HepG2 (cell line): ENCODE measurements at regions not wholly inside any gene's neighbourhood (a gene's known extent, or its start where the extent isn't known, plus 50 kb on each side); places are given as distances from the start of the nearest gene placed in this dataset.

ENCODE experiments used
- CTCF ChIP-seq: sonication (generic); formaldehyde crosslinking; IDR thresholded peaks from 2 replicates; pipeline ENCODE4 v1.5.0; 2020; ENCODE audit warnings: mild to moderate bottlenecking, missing genetic modification reagents, moderate library complexity
- IKZF4 ChIP-seq: sonication (generic); formaldehyde crosslinking; IDR thresholded peaks from 2 replicates; pipeline ENCODE4 v1.5.1; 2020; ENCODE audit warnings: borderline replicate concordance, mild to moderate bottlenecking, low read depth, missing genetic modification reagents; ENCODE audit errors: not compliant biosample characterization
- MED1 ChIP-seq: sonication (generic); formaldehyde crosslinking; IDR thresholded peaks from 2 replicates; pipeline ENCODE4 v1.4.0; 2020; ENCODE audit warnings: missing genetic modification reagents
- PRMT3 ChIP-seq: sonication (generic); formaldehyde crosslinking; IDR thresholded peaks from 2 replicates; pipeline ENCODE4 v1.8.1; 2022; ENCODE audit warnings: low read depth, mild to moderate bottlenecking, moderate library complexity, missing genetic modification reagents, borderline replicate concordance
- SCMH1 ChIP-seq: sonication (generic); formaldehyde crosslinking; IDR thresholded peaks from 2 replicates; pipeline ENCODE4 v1.9.0; 2021; ENCODE audit warnings: missing genetic modification reagents, mild to moderate bottlenecking, borderline replicate concordance
- SRF ChIP-seq: IDR thresholded peaks from 2 replicates; pipeline ENCODE4 v1.6.1; 2011; ENCODE audit warnings: mild to moderate bottlenecking, low read depth, low read length, moderate library complexity
- TCF7 ChIP-seq: sonication (generic); IDR thresholded peaks from 2 replicates; pipeline ENCODE4 v1.6.1; 2016; ENCODE audit warnings: antibody characterized with exemption, low read depth
- ZNF274 ChIP-seq: sonication (generic); formaldehyde crosslinking; IDR thresholded peaks from 2 replicates; pipeline ENCODE4 v1.5.1; 2020; ENCODE audit warnings: mild to moderate bottlenecking, missing genetic modification reagents
- ZNF329 ChIP-seq: sonication (generic); formaldehyde crosslinking; IDR thresholded peaks from 2 replicates; pipeline ENCODE4 v1.9.0; 2021; ENCODE audit warnings: low read depth, mild to moderate bottlenecking, missing genetic modification reagents
- ZNF331 ChIP-seq: sonication (generic); formaldehyde crosslinking; IDR thresholded peaks from 2 replicates; pipeline ENCODE4 v1.4.0; 2020; ENCODE audit warnings: missing genetic modification reagents
- ZNF572 ChIP-seq: sonication (generic); formaldehyde crosslinking; IDR thresholded peaks from 2 replicates; pipeline ENCODE4 v1.5.1; 2020; ENCODE audit warnings: mild to moderate bottlenecking, missing genetic modification reagents
- ZNF687 ChIP-seq: sonication (generic); formaldehyde crosslinking; IDR thresholded peaks from 2 replicates; pipeline ENCODE4 v1.5.1; 2020; ENCODE audit warnings: mild to moderate bottlenecking, missing genetic modification reagents, moderate library complexity

GRCh38 chr6:50602292-50602691, 111.0 kb upstream of the TFAP2D start:
- TF ChIP-seq CTCF (peak; percentile 64), ZNF274 (CRISPR knock-in tag) (no peak), IKZF4 (CRISPR knock-in tag) (no peak), ZNF329 (CRISPR knock-in tag) (no peak), MED1 (CRISPR knock-in tag) (no peak), ZNF687 (no peak), ZNF572 (CRISPR knock-in tag) (no peak), SCMH1 (no peak), SRF (no peak), PRMT3 (no peak), TCF7 (no peak), ZNF331 (CRISPR knock-in tag) (no peak)
